ENCODE measurements at regions not wholly inside any gene's neighbourhood (a gene's known extent, or its start where the extent isn't known, plus 50 kb on each side); places are given as distances from the start of the nearest gene placed in this dataset.

DNA sequence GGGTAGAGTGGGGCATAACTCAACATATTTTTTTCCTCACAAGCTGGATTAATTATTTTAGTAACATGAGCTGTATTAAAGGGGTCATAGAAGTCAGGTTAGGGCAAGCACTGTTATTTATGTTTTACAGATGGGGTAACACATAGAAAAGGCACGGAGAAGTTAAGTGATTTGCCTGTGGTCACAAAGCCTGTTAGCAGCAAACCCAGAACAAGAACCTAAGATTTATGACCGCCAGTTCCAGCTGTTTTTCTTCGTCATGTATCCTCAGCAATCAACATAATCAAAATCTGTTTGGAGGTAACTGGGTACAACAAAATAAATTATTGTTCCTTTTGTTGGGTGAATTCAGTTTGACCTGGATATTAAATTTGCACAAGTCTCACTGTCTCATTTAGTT is 57.2 kb upstream of the BET1 start:
- TF ChIP-seq, protein P1, sequence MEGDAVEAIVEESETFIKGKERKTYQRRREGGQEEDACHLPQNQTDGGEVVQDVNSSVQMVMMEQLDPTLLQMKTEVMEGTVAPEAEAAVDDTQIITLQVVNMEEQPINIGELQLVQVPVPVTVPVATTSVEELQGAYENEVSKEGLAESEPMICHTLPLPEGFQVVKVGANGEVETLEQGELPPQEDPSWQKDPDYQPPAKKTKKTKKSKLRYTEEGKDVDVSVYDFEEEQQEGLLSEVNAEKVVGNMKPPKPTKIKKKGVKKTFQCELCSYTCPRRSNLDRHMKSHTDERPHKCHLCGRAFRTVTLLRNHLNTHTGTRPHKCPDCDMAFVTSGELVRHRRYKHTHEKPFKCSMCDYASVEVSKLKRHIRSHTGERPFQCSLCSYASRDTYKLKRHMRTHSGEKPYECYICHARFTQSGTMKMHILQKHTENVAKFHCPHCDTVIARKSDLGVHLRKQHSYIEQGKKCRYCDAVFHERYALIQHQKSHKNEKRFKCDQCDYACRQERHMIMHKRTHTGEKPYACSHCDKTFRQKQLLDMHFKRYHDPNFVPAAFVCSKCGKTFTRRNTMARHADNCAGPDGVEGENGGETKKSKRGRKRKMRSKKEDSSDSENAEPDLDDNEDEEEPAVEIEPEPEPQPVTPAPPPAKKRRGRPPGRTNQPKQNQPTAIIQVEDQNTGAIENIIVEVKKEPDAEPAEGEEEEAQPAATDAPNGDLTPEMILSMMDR (IDR thresholded peaks at IDR 0.05; ENCODE audit: low read depth, low read length, missing control alignments) = no peak
- in situ Hi-C loops (cut with HindIII; ENCODE audit: low pct_ligation_motif_present, low sequenced_read_pairs) = no loop called here
- Histone ChIP-seq H3K36me3 (replicated peaks) (no peaks in the 10 kb centered on the region), H3K27me3 (replicated peaks) (no peaks in the 10 kb centered on the region), H3K4me3 (ENCODE audit: low read depth, low read length) (no peak overlapping the region), H3K27ac (no peak overlapping the region)
- DNase-seq = no peak

DNA sequence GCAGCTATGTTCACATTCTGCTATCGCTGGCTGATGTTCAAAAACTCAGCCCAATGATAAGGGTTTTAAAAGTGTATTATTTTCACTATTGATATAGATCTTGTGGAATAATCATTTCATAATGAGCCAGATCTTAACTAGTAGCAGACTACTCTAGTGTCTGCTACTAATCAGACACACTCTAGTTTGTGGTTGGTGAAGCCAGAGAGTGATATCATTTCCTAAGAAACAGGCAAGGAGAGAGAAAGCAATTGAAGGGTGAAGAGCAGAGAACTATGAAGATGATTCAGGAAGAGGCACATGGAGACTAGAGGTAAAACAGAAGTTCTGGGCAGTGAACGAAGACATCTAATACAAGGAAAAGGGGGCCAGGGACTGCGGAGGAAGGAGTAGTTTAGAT is 58.2 kb upstream of the BET1 start:
- DNase-seq = no peak
- no peaks in the 10 kb centered on the region for H3K36me3 ChIP-seq (replicated peaks)
- H3K27ac ChIP-seq = no peak overlapping the region
- no peaks in the 10 kb centered on the region for H3K27me3 ChIP-seq (replicated peaks)
- TF ChIP-seq, protein P1 (IDR thresholded peaks at IDR 0.05; ENCODE audit: low read depth, low read length, missing control alignments) = no peak
- in situ Hi-C loops (cut with HindIII; ENCODE audit: low pct_ligation_motif_present, low sequenced_read_pairs) = no loop called here
- no peak overlapping the region for H3K4me3 ChIP-seq (ENCODE audit: low read depth, low read length)

DNA sequence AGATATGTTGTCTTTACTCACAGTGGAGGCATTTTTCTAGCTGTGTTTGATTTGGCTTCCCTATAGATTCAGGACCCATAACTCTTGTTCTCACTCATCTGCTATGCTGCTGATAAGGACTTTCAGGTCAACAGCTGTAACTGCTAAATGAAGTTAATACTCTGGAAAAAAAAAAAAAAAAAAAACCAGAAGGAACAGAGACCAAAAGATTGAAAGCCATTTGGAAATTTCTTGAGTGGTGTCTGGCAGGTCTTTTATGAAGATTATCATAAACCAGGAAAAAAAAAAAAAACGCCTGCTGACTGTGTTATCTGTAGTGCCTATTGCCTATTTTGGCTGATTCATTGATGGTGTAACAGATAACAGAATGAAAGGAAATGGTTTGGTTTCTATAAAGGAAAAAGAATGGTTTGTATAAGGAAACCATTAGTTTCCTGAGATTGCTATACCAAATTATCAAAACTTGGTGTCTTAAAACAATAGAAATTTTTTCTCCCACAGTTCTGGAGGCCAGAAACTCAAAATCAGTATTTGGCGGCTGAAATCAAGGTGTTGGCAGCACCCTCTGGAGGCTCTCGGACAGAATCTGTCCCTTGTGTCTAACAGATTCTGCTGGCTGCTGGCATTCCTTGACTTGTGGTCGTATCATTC is 60.5 kb upstream of the BET1 start:
- H3K36me3 ChIP-seq (replicated peaks) = no peaks in the 10 kb centered on the region
- peak; percentile 60 for DNase-seq
- H3K4me3 ChIP-seq (ENCODE audit: low read depth, low read length) = no peak overlapping the region
- H3K27ac ChIP-seq = peak overlapping the region; percentile 54
- in situ Hi-C loops (cut with HindIII; ENCODE audit: low pct_ligation_motif_present, low sequenced_read_pairs) = no loop called here
- TF ChIP-seq, protein P1 (IDR thresholded peaks at IDR 0.05; ENCODE audit: low read depth, low read length, missing control alignments) = peak; percentile 38
- H3K27me3 ChIP-seq (replicated peaks) = no peaks in the 10 kb centered on the region

DNA sequence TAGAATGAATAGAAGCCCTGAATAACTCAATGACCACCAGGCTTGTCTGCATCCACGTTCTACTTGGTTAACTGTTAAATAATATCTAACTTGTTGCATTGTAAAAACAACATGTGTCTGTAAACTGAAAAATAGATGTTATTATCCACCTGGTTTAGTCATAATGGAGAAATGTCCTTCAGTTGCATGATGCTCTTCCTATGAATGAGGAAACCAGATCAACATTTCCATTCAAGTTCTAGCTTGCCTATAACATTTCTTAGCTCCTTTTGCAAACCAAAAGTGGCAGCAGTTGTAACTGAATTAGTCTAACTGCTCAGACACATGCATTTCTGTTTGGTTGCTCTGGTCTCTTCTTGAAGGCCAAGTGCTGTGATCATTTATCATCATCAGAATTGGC is 62.9 kb upstream of the BET1 start:
- no peaks in the 10 kb centered on the region for H3K27me3 ChIP-seq (replicated peaks)
- no peak for DNase-seq
- no peak overlapping the region for H3K27ac ChIP-seq
- TF ChIP-seq, protein P1 (IDR thresholded peaks at IDR 0.05; ENCODE audit: low read depth, low read length, missing control alignments) = no peak
- in situ Hi-C loops (cut with HindIII; ENCODE audit: low pct_ligation_motif_present, low sequenced_read_pairs) = no loop called here
- H3K36me3 ChIP-seq (replicated peaks) = no peaks in the 10 kb centered on the region
- no peak overlapping the region for H3K4me3 ChIP-seq (ENCODE audit: low read depth, low read length)

DNA sequence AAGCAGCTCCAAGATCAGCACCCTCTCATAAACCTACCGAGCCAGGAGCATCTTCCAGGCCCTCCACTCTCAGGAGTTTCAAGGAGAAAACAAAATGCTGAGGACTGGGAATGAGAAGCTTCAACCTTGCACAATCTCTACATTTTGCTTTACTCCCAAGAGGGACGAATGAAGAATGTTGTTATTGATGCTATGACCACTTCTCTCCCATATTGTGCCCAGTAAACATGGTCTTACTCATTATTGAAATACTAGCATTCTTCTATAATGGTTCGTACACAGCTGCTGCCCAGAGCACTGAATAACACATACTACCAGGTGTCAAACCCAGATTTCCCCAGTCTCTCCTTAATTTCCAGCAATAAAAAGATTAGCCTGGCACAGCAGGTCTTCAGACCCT is 63.4 kb upstream of the BET1 start:
- TF ChIP-seq, protein P1 (IDR thresholded peaks at IDR 0.05; ENCODE audit: low read depth, low read length, missing control alignments) = no peak
- in situ Hi-C loops (cut with HindIII; ENCODE audit: low pct_ligation_motif_present, low sequenced_read_pairs) = no loop called here
- no peak for DNase-seq
- H3K27ac ChIP-seq = no peak overlapping the region
- H3K27me3 ChIP-seq (replicated peaks) = no peaks in the 10 kb centered on the region
- H3K36me3 ChIP-seq (replicated peaks) = no peaks in the 10 kb centered on the region
- no peak overlapping the region for H3K4me3 ChIP-seq (ENCODE audit: low read depth, low read length)

DNA sequence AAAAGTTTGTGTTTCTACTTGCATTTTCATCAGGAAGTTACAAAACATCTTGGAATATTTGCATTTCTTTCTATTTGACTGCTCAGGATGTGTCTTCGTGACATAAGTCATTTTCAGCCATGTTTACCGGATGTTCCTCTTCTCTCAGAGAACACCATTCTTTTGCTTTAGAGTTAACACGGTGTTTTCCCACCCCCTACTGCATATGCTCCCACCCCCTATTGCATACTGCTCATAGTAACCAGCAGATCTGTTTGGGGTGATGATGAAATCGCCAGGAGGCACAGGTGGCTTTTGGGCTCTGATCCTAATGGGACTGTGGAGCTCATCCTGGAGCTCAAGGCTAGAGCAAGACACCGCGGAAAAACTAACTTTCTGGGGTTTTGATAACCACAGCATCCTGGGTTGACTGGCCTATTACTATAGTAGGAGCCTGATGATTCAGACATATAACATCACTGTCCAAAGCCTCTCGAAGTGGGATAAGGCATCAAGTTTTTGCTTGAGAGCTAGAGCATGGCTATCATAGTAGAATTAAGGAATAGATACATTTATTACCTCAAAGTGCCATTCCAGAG is 65.1 kb upstream of the BET1 start:
- in situ Hi-C loops (cut with HindIII; ENCODE audit: low pct_ligation_motif_present, low sequenced_read_pairs) = no loop called here
- TF ChIP-seq, protein P1 (IDR thresholded peaks at IDR 0.05; ENCODE audit: low read depth, low read length, missing control alignments) = no peak
- Histone ChIP-seq H3K27me3 (replicated peaks) (no peaks in the 10 kb centered on the region), H3K4me3 (ENCODE audit: low read depth, low read length) (no peak overlapping the region), H3K27ac (no peak overlapping the region), H3K36me3 (replicated peaks) (no peaks in the 10 kb centered on the region)
- DNase-seq = peak; percentile 65

All from brain microvascular endothelial cell (primary cell).